ENCODE measurements at regions not wholly inside any gene's neighbourhood (a gene's known extent, or its start where the extent isn't known, plus 50 kb on each side); places are given as distances from the start of the nearest gene placed in this dataset.

- BruUV-seq (replicated peaks), result no TSS peak
- H4K20me1 ChIP-seq (replicated peaks; ENCODE audit: control insufficient read depth, extremely low read depth, insufficient read depth, low read length), result no peaks in the 10 kb centered on the region
- H3K4me2 ChIP-seq (ENCODE audit: insufficient read depth, low read length), result no peak overlapping the region
- dilution Hi-C loops (cut with MboI; ENCODE audit: extremely low pct_ligation_motif_present, low sequenced_read_pairs) (no loop called here), intact Hi-C loops (cut with micrococcal nuclease) (no loop called here)
- no peaks in the 10 kb centered on the region for H3K36me3 ChIP-seq (ENCODE audit: control insufficient read depth in 2 of 2, extremely low read depth in 1 of 2, insufficient read depth in 2 of 2, low read length in 2 of 2)
- FAIRE-seq (no peak), DNase-seq (ENCODE audit: low read depth, low spot score) (no peak)
- H3K9ac ChIP-seq (replicated peaks; ENCODE audit: extremely low read depth, insufficient read depth, low read length), result no peak overlapping the region
- H3K4me1 ChIP-seq (ENCODE audit: control insufficient read depth, extremely low read depth, insufficient read depth, low read length), result no peaks in the 10 kb centered on the region
- ChIA-PET CTCF (interaction anchor here (1.3 to 2.8 kb wide), 3 partner anchors 30 to 95 kb away, joined by 4 to 13 read pairs (median 7); no protein-coding TSS in a partner anchor), POLR2A (interaction anchor here (0.6 kb wide), 1 partner anchor 183 kb away, joined by 6 read pairs; no protein-coding TSS in a partner anchor)
- TF ChIP-seq EZH2 (IDR thresholded peaks at IDR 0.05; ENCODE audit: borderline replicate concordance, low read depth, low read length, severe bottlenecking) (no peak), GATA2 (IDR thresholded peaks at IDR 0.05; ENCODE audit: insufficient read depth, insufficient read length, low read depth, low read length) (no peak), POLR2A (IDR thresholded peaks at IDR 0.05; ENCODE audit: low read depth, low read length) (no peak)
- TF ChIP-seq, protein P1, sequence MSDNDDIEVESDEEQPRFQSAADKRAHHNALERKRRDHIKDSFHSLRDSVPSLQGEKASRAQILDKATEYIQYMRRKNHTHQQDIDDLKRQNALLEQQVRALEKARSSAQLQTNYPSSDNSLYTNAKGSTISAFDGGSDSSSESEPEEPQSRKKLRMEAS (IDR thresholded peaks at IDR 0.05; ENCODE audit: insufficient read depth, insufficient read length), result no peak
- TF ChIP-seq, protein P2, sequence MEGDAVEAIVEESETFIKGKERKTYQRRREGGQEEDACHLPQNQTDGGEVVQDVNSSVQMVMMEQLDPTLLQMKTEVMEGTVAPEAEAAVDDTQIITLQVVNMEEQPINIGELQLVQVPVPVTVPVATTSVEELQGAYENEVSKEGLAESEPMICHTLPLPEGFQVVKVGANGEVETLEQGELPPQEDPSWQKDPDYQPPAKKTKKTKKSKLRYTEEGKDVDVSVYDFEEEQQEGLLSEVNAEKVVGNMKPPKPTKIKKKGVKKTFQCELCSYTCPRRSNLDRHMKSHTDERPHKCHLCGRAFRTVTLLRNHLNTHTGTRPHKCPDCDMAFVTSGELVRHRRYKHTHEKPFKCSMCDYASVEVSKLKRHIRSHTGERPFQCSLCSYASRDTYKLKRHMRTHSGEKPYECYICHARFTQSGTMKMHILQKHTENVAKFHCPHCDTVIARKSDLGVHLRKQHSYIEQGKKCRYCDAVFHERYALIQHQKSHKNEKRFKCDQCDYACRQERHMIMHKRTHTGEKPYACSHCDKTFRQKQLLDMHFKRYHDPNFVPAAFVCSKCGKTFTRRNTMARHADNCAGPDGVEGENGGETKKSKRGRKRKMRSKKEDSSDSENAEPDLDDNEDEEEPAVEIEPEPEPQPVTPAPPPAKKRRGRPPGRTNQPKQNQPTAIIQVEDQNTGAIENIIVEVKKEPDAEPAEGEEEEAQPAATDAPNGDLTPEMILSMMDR (IDR thresholded peaks at IDR 0.05; ENCODE audit: extremely low read depth in 1 of 2, insufficient read depth in 1 of 2, low read depth in 1 of 2, low read length in 2 of 2), result no peak
- H3K79me2 ChIP-seq (ENCODE audit: control insufficient read depth, insufficient read depth, low read length), result no peaks in the 10 kb centered on the region
- peaks cover 0 to 3% of the 10 kb centered on the region in 2 experiments for H3K27me3 ChIP-seq (ENCODE audit: control insufficient read depth in 2 of 2, insufficient read depth in 2 of 2, low read length in 2 of 2)
- H3K27ac ChIP-seq (ENCODE audit: insufficient read depth, low read depth, low read length), result no peak overlapping the region
- no peaks in the 10 kb centered on the region for H3K9me3 ChIP-seq (replicated peaks; ENCODE audit: control insufficient read depth, insufficient read depth, low read length)
- H2AFZ ChIP-seq (ENCODE audit: low read depth, low read length), result no peak overlapping the region
- H3K9me1 ChIP-seq (replicated peaks; ENCODE audit: control insufficient read depth, extremely low read depth, insufficient read depth, low read length), result no peaks in the 10 kb centered on the region
- H3K4me3 ChIP-seq (replicated peaks in 1 of 3; ENCODE audit: insufficient read depth in 1 of 3, low read depth in 1 of 3, low read length in 3 of 3), result no peak overlapping the region
Observed at GRCh38 chr16:11437069-11437468, 91.8 kb downstream of the RMI2 start.
